ENCODE measurements at regions not wholly inside any gene's neighbourhood (a gene's known extent, or its start where the extent isn't known, plus 50 kb on each side); places are given as distances from the start of the nearest gene placed in this dataset.
"Not testable (repeated sequence)": the region's sequence is repeated elsewhere in the genome, so short reads cannot be mapped to it uniquely, and the experiment has no call there.

GRCh38 chr10:45249978-45250693, 65.3 kb downstream of the OR13A1 start:
- DNase-seq (ENCODE audit: low read depth in 2 of 2), result no peak

- not testable (repeated sequence) for DNase-seq (ENCODE audit: low read depth in 2 of 2)
Observed at GRCh38 chr10:45250694-45251075, 64.7 kb downstream of the OR13A1 start.
